ENCODE measurements at regions not wholly inside any gene's neighbourhood (a gene's known extent, or its start where the extent isn't known, plus 50 kb on each side); places are given as distances from the start of the nearest gene placed in this dataset.
"Not testable (repeated sequence)": the region's sequence is repeated elsewhere in the genome, so short reads cannot be mapped to it uniquely, and the experiment has no call there.

- H3K9me3 ChIP-seq (ENCODE audit: control insufficient read depth in 2 of 3, insufficient read depth in 1 of 3, low read length in 3 of 3); H3K9ac ChIP-seq (ENCODE audit: low read length in 3 of 3); H3K27me3 ChIP-seq (ENCODE audit: control insufficient read depth, insufficient read depth, low read length); H3K4me3 ChIP-seq (ENCODE audit: low read length in 3 of 3); intact Hi-C loops (cut with DNase I); H3K36me3 ChIP-seq (ENCODE audit: control insufficient read depth in 2 of 3, insufficient read depth in 3 of 3, low read length in 3 of 3); H3K27ac ChIP-seq (ENCODE audit: low read depth in 2 of 2, low read length in 2 of 2); FAIRE-seq: not testable (repeated sequence)
- peak in 1 of 5 donors; percentile 50 for DNase-seq
- H3K4me1 ChIP-seq (ENCODE audit: control insufficient read depth in 2 of 3, insufficient read depth in 2 of 3, low read depth in 1 of 3, low read length in 3 of 3) = peaks cover 8 to 17% (median 13%) of the 10 kb centered on the region in 3 donors
Measured at GRCh38 chr20:53863923-53864641, 206.3 kb downstream of the BCAS1 start.

- H3K9me3 ChIP-seq (ENCODE audit: control insufficient read depth in 2 of 3, insufficient read depth in 1 of 3, low read length in 3 of 3); H3K27me3 ChIP-seq (ENCODE audit: control insufficient read depth, insufficient read depth, low read length); intact Hi-C loops (cut with DNase I); H3K9ac ChIP-seq (ENCODE audit: low read length in 3 of 3); FAIRE-seq; H3K4me3 ChIP-seq (ENCODE audit: low read length in 3 of 3); H3K36me3 ChIP-seq (ENCODE audit: control insufficient read depth in 2 of 3, insufficient read depth in 3 of 3, low read length in 3 of 3): not testable (repeated sequence)
- H3K27ac ChIP-seq (ENCODE audit: low read depth in 2 of 2, low read length in 2 of 2) = peak overlapping the region in 1 of 2 donors; percentile 37
- H3K4me1 ChIP-seq (ENCODE audit: control insufficient read depth in 2 of 3, insufficient read depth in 2 of 3, low read depth in 1 of 3, low read length in 3 of 3) = peaks cover 8 to 17% (median 13%) of the 10 kb centered on the region in 3 donors
- DNase-seq = peak in 2 of 5 donors; percentile 61 to 81
Measured at GRCh38 chr20:53863535-53863922, 206.9 kb downstream of the BCAS1 start.

- H3K9ac ChIP-seq (ENCODE audit: low read length in 3 of 3); H3K36me3 ChIP-seq (ENCODE audit: control insufficient read depth in 2 of 3, insufficient read depth in 3 of 3, low read length in 3 of 3); intact Hi-C loops (cut with DNase I); FAIRE-seq; DNase-seq; H3K27me3 ChIP-seq (ENCODE audit: control insufficient read depth, insufficient read depth, low read length); H3K4me3 ChIP-seq (ENCODE audit: low read length in 3 of 3); H3K9me3 ChIP-seq (ENCODE audit: control insufficient read depth in 2 of 3, insufficient read depth in 1 of 3, low read length in 3 of 3): not testable (repeated sequence)
- peaks cover 8 to 17% (median 13%) of the 10 kb centered on the region in 3 donors for H3K4me1 ChIP-seq (ENCODE audit: control insufficient read depth in 2 of 3, insufficient read depth in 2 of 3, low read depth in 1 of 3, low read length in 3 of 3)
- peak overlapping the region in 1 of 2 donors; percentile 37 for H3K27ac ChIP-seq (ENCODE audit: low read depth in 2 of 2, low read length in 2 of 2)
Measured at GRCh38 chr20:53863039-53863438, 207.4 kb downstream of the BCAS1 start.

- FAIRE-seq; intact Hi-C loops (cut with DNase I): not testable (repeated sequence)
- H3K4me1 ChIP-seq (ENCODE audit: control insufficient read depth in 2 of 3, insufficient read depth in 2 of 3, low read depth in 1 of 3, low read length in 3 of 3) = peaks cover 8 to 17% (median 9%) of the 10 kb centered on the region in 3 donors
Measured at GRCh38 chr20:53862490-53862889, 207.9 kb downstream of the BCAS1 start.

GRCh38 chr20:53862136-53862397 lies 208.3 kb downstream of the BCAS1 start:
- DNase-seq; intact Hi-C loops (cut with DNase I); H3K27ac ChIP-seq (ENCODE audit: low read depth in 2 of 2, low read length in 2 of 2); H3K27me3 ChIP-seq (ENCODE audit: control insufficient read depth, insufficient read depth, low read length); H3K4me3 ChIP-seq (ENCODE audit: low read length in 3 of 3); H3K36me3 ChIP-seq (ENCODE audit: control insufficient read depth in 2 of 3, insufficient read depth in 3 of 3, low read length in 3 of 3); FAIRE-seq; H3K9me3 ChIP-seq (ENCODE audit: control insufficient read depth in 2 of 3, insufficient read depth in 1 of 3, low read length in 3 of 3); H3K9ac ChIP-seq (ENCODE audit: low read length in 3 of 3): not testable (repeated sequence)
- H3K4me1 ChIP-seq (ENCODE audit: control insufficient read depth in 2 of 3, insufficient read depth in 2 of 3, low read depth in 1 of 3, low read length in 3 of 3) = peaks cover 7 to 17% (median 8%) of the 10 kb centered on the region in 3 donors

More at GRCh38 chr20:53862490-53862889, 207.9 kb downstream of the BCAS1 start:
- H3K9ac ChIP-seq (ENCODE audit: low read length in 3 of 3); H3K36me3 ChIP-seq (ENCODE audit: control insufficient read depth in 2 of 3, insufficient read depth in 3 of 3, low read length in 3 of 3); DNase-seq; H3K9me3 ChIP-seq (ENCODE audit: control insufficient read depth in 2 of 3, insufficient read depth in 1 of 3, low read length in 3 of 3); H3K27ac ChIP-seq (ENCODE audit: low read depth in 2 of 2, low read length in 2 of 2); H3K4me3 ChIP-seq (ENCODE audit: low read length in 3 of 3); H3K27me3 ChIP-seq (ENCODE audit: control insufficient read depth, insufficient read depth, low read length): not testable (repeated sequence)

- DNase-seq (peak in 1 of 5 donors; percentile 61), FAIRE-seq (no peak)
- H3K36me3 ChIP-seq (ENCODE audit: control insufficient read depth in 2 of 3, insufficient read depth in 3 of 3, low read length in 3 of 3) = no peaks in the 10 kb centered on the region
- H3K4me3 ChIP-seq (ENCODE audit: low read length in 3 of 3) = no peak overlapping the region
- H3K27ac ChIP-seq (ENCODE audit: low read depth in 2 of 2, low read length in 2 of 2) = no peak overlapping the region
- no peaks in the 10 kb centered on the region for H3K9me3 ChIP-seq (ENCODE audit: control insufficient read depth in 2 of 3, insufficient read depth in 1 of 3, low read length in 3 of 3)
- TF ChIP-seq, protein P1, sequence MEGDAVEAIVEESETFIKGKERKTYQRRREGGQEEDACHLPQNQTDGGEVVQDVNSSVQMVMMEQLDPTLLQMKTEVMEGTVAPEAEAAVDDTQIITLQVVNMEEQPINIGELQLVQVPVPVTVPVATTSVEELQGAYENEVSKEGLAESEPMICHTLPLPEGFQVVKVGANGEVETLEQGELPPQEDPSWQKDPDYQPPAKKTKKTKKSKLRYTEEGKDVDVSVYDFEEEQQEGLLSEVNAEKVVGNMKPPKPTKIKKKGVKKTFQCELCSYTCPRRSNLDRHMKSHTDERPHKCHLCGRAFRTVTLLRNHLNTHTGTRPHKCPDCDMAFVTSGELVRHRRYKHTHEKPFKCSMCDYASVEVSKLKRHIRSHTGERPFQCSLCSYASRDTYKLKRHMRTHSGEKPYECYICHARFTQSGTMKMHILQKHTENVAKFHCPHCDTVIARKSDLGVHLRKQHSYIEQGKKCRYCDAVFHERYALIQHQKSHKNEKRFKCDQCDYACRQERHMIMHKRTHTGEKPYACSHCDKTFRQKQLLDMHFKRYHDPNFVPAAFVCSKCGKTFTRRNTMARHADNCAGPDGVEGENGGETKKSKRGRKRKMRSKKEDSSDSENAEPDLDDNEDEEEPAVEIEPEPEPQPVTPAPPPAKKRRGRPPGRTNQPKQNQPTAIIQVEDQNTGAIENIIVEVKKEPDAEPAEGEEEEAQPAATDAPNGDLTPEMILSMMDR (IDR thresholded peaks at IDR 0.05; ENCODE audit: borderline replicate concordance, extremely low read depth, insufficient read depth) = no peak
- H3K4me1 ChIP-seq (ENCODE audit: control insufficient read depth in 2 of 3, insufficient read depth in 2 of 3, low read depth in 1 of 3, low read length in 3 of 3) = peaks cover 0 to 6% (median under 1%) of the 10 kb centered on the region in 3 donors
- no peak overlapping the region for H3K9ac ChIP-seq (ENCODE audit: low read length in 3 of 3)
- intact Hi-C loops (cut with DNase I) = no loop called here
- H3K27me3 ChIP-seq (ENCODE audit: control insufficient read depth, insufficient read depth, low read length) = no peaks in the 10 kb centered on the region
Measured at GRCh38 chr20:53859684-53860083, 210.7 kb downstream of the BCAS1 start.

GRCh38 chr20:53859009-53859408 lies 211.4 kb downstream of the BCAS1 start:
- not testable (repeated sequence) for H3K9ac ChIP-seq (ENCODE audit: low read length in 3 of 3); FAIRE-seq

DNA sequence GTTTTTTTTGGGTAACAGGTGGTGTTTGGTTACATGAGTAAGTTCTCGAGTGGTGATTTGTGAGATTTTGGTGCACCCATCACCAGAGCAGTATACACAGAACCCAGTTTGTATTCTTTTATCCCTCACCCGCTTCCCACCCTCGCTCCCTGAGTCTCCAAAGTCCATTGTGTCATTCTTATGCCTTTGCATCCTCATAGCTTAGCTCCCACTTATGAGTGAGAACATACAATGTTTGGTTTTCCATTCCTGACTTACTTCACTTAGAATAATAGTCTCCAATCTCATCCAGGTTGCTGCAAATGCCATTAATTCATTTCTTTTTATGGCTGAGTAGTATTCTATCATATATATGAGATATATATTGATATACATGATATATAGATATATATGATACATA lies 211.9 kb downstream of the BCAS1 start:
- H3K27me3 ChIP-seq (ENCODE audit: control insufficient read depth, insufficient read depth, low read length); H3K4me1 ChIP-seq (ENCODE audit: control insufficient read depth in 2 of 3, insufficient read depth in 2 of 3, low read depth in 1 of 3, low read length in 3 of 3); FAIRE-seq; intact Hi-C loops (cut with DNase I); H3K4me3 ChIP-seq (ENCODE audit: low read length in 3 of 3); H3K9ac ChIP-seq (ENCODE audit: low read length in 3 of 3); H3K36me3 ChIP-seq (ENCODE audit: control insufficient read depth in 2 of 3, insufficient read depth in 3 of 3, low read length in 3 of 3); H3K27ac ChIP-seq (ENCODE audit: low read depth in 2 of 2, low read length in 2 of 2); H3K9me3 ChIP-seq (ENCODE audit: control insufficient read depth in 2 of 3, insufficient read depth in 1 of 3, low read length in 3 of 3); DNase-seq: not testable (repeated sequence)

More at GRCh38 chr20:53859009-53859408, 211.4 kb downstream of the BCAS1 start:
- H3K4me1 ChIP-seq (ENCODE audit: control insufficient read depth in 2 of 3, insufficient read depth in 2 of 3, low read depth in 1 of 3, low read length in 3 of 3); H3K9me3 ChIP-seq (ENCODE audit: control insufficient read depth in 2 of 3, insufficient read depth in 1 of 3, low read length in 3 of 3); intact Hi-C loops (cut with DNase I); H3K27ac ChIP-seq (ENCODE audit: low read depth in 2 of 2, low read length in 2 of 2); H3K27me3 ChIP-seq (ENCODE audit: control insufficient read depth, insufficient read depth, low read length); H3K4me3 ChIP-seq (ENCODE audit: low read length in 3 of 3); H3K36me3 ChIP-seq (ENCODE audit: control insufficient read depth in 2 of 3, insufficient read depth in 3 of 3, low read length in 3 of 3); DNase-seq: not testable (repeated sequence)

All from kidney (tissue), 13 donors.